WTC11 (cell line): ENCODE measurements at regions not wholly inside any gene's neighbourhood (a gene's known extent, or its start where the extent isn't known, plus 50 kb on each side); places are given as distances from the start of the nearest gene placed in this dataset.

ENCODE experiments used
- IRF2 ChIP-seq: sonication (generic); formaldehyde crosslinking; IDR thresholded peaks from 2 replicates; pipeline ENCODE4 v1.8.0; 2022; ENCODE audit warnings: low read depth, missing genetic modification reagents, borderline replicate concordance
- SMAD3 ChIP-seq: sonication (generic); formaldehyde crosslinking; IDR thresholded peaks from 2 replicates; pipeline ENCODE4 v1.8.0; 2022; ENCODE audit warnings: missing genetic modification reagents, mild to moderate bottlenecking, borderline replicate concordance

DNA sequence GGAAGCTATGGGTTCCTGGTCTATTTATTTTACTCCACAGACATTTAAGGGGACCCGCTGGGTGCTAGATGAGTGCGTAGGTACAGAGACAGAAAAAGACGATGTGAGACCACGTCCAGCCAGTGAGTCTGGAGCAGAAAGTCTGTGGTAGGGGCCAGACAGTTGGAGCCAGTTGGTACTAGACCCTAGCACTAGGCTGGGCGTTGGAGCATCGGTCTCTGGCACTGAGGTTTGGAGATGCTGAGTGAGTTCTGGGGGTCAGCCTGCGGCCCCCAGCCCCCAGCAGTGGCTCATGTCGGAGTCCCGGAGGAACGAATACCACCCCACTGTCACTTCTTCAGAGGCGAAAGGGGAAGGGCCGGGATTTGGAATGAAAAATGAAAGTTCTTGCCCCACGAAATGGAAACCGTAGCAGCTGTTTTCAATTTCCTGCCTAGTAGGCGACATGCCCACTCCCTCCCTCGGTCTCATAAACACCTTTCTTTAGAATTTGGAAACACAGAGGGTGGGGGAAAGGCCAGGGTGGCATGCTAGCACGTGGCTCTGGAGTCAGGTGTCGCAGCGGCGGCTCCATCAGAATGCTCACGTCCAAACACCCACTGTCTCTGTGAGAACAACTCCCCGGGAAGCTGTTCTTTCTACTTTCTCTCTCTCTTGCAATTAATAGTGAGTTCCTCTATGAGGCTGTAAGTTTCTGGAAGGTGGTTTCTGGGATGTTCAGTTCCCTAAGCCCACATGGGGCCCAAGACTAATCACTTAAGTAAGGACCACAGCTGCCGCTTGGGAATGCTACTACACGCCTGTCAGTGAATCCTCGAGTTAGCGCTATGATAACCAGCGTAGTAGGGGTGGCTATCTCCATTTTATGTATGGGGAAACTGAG lies 96.8 kb downstream of the IRF8 start:
- TF ChIP-seq SMAD3 (CRISPR knock-in tag) (no peak), IRF2 (CRISPR knock-in tag) (no peak)
